ENCODE measurements at regions not wholly inside any gene's neighbourhood (a gene's known extent, or its start where the extent isn't known, plus 50 kb on each side); places are given as distances from the start of the nearest gene placed in this dataset.

DNA sequence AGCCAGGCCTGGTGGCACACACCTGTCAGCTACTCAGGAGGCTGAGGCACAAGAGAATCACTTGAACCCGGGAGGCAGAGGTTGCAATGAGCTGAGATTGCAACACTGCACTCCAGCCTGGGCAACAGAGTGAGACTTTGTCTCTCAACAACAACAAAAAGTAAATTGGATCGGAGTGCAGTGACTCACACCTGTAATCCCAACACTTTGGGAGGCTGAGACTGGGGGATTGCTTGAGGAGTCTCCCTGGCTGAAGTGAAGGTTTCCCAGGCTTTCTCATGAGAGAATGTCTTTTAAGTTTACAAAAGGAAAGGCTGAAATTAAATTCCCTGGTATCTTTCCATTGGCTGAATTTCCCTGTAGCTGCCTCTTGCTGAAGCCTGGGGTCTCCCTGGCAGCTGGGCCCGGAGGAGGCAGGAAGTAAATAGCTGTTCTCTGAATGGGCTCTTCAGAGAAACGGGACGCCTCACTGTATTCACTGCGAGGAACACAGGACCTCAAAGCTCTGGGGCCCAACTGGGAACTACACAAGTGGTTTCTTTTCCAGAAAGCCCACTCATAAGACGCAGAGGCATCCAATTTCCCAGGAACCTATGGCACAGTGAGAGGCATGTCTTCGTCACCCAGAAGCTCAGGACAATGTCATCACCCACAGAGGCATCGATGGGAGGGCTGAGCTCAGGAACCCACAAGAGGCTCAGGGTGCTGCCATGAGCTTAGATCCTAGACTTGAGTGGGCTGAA, 77.4 kb upstream of the SMURF2 start:
- TF ChIP-seq, protein P1, sequence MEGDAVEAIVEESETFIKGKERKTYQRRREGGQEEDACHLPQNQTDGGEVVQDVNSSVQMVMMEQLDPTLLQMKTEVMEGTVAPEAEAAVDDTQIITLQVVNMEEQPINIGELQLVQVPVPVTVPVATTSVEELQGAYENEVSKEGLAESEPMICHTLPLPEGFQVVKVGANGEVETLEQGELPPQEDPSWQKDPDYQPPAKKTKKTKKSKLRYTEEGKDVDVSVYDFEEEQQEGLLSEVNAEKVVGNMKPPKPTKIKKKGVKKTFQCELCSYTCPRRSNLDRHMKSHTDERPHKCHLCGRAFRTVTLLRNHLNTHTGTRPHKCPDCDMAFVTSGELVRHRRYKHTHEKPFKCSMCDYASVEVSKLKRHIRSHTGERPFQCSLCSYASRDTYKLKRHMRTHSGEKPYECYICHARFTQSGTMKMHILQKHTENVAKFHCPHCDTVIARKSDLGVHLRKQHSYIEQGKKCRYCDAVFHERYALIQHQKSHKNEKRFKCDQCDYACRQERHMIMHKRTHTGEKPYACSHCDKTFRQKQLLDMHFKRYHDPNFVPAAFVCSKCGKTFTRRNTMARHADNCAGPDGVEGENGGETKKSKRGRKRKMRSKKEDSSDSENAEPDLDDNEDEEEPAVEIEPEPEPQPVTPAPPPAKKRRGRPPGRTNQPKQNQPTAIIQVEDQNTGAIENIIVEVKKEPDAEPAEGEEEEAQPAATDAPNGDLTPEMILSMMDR (IDR thresholded peaks at IDR 0.05) = no peak
- TF ChIP-seq POLR2A (IDR thresholded peaks at IDR 0.05) = no peak
